ENCODE measurements at regions not wholly inside any gene's neighbourhood (a gene's known extent, or its start where the extent isn't known, plus 50 kb on each side); places are given as distances from the start of the nearest gene placed in this dataset.

DNA sequence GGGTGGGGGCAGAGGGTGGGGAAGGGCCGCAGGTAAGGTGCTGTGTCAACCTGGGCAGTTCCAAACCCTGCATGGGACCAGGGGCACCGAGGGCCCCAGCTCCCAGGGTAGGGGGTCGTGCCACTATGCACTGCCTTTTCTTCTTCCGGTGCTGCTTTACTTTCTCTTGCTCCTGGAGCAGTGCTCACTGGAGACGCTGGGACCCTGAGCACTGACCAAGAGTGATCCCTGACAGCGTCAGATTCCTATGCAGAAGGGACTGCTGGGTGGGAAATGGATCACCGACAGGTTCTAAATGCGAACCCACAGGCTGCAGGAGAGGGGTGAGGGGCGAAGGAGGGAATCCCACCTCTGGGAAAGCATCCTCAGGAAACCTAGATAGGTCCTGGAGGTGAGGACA, 470.1 kb downstream of the SOX9 start:
- intact Hi-C loops (cut with DNase I): no loop called here
- DNase-seq (no peak), ATAC-seq (no peak)
- Histone ChIP-seq H3K36me3 (no peaks in the 10 kb centered on the region), H3K4me1 (peaks cover 17% of the 10 kb centered on the region), H3K27ac (no peak overlapping the region), H3K27me3 (peaks cover 11% of the 10 kb centered on the region), H3K4me3 (peak overlapping the region; percentile 59), H3K9me3 (no peaks in the 10 kb centered on the region)
- TF ChIP-seq CTCF (IDR thresholded peaks at IDR 0.05): no peak

- H3K4me3 ChIP-seq: peak overlapping the region; percentile 59
- H3K4me1 ChIP-seq: peaks cover 17% of the 10 kb centered on the region
- DNase-seq (peak; percentile 73), ATAC-seq (peak; percentile 11)
- no peak for TF ChIP-seq CTCF (IDR thresholded peaks at IDR 0.05)
- intact Hi-C loops (cut with DNase I): no loop called here
- no peaks in the 10 kb centered on the region for H3K9me3 ChIP-seq
- peaks cover 11% of the 10 kb centered on the region for H3K27me3 ChIP-seq
- H3K36me3 ChIP-seq: no peaks in the 10 kb centered on the region
- H3K27ac ChIP-seq: peak overlapping the region; percentile 30
Observed at GRCh38 chr17:72591289-72592241, 470.7 kb downstream of the SOX9 start.

DNA sequence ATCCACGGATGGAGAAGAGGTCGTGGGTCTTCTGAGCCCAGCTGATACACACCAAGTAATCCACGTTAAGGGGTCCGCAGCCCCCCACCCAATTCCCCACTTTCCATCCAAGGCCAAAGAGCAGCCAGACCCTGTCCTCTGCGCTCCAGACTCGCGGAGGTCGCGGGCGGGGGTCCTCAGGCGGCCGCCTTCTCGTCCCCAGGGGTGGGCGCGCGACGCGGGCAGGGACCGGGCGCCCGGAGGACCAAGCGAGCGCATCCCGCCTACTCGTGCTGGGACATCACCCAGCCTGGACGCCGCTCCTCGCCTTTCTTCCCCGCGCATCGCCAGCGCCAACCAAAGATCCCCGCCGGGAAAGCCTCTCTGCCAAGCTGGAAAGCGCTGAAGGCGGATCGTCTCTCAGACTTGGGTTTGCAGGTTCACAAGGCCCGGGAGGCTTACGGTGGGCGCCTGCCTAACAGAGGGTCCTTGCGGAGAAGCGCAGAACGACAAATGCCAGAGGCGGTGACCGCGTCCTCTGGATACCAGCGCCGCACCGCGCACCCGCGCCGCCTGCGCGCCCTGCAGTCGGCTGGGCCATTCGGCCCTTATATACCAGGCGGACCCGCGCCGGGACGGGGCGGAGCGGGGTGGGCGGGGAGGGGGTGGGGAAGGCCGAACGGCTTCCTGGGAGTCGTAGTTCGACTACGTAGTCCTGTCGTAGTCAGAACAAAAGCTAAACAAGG, 471.6 kb downstream of the SOX9 start:
- intact Hi-C loops (cut with DNase I): no loop called here
- ATAC-seq (peak; percentile 89), DNase-seq (peak; percentile 88)
- no peak for TF ChIP-seq CTCF (IDR thresholded peaks at IDR 0.05)
- no peaks in the 10 kb centered on the region for H3K36me3 ChIP-seq
- H3K4me1 ChIP-seq: peaks cover 11% of the 10 kb centered on the region
- peak overlapping the region; percentile 59 for H3K4me3 ChIP-seq
- H3K27ac ChIP-seq: peak overlapping the region; percentile 68
- no peaks in the 10 kb centered on the region for H3K9me3 ChIP-seq
- H3K27me3 ChIP-seq: peaks cover 11% of the 10 kb centered on the region

GRCh38 chr17:72592967-72593325, 472.1 kb downstream of the SOX9 start:
- ATAC-seq: no peak
- Histone ChIP-seq H3K36me3 (no peaks in the 10 kb centered on the region), H3K27ac (no peak overlapping the region), H3K4me3 (no peak overlapping the region), H3K9me3 (no peaks in the 10 kb centered on the region), H3K27me3 (peaks cover 11% of the 10 kb centered on the region), H3K4me1 (peaks cover 8% of the 10 kb centered on the region)
- intact Hi-C loops (cut with DNase I): no loop called here
- no peak for DNase-seq
- TF ChIP-seq CTCF (IDR thresholded peaks at IDR 0.05): no peak

- no peak for TF ChIP-seq CTCF (IDR thresholded peaks at IDR 0.05)
- H3K27ac ChIP-seq: no peak overlapping the region
- intact Hi-C loops (cut with DNase I): no loop called here
- H3K9me3 ChIP-seq: no peaks in the 10 kb centered on the region
- peaks cover 14% of the 10 kb centered on the region for H3K27me3 ChIP-seq
- no peaks in the 10 kb centered on the region for H3K36me3 ChIP-seq
- ATAC-seq: no peak
- no peak for DNase-seq
- no peak overlapping the region for H3K4me3 ChIP-seq
- H3K4me1 ChIP-seq: peaks cover 8% of the 10 kb centered on the region
Observed at GRCh38 chr17:72594248-72594647, 473.4 kb downstream of the SOX9 start.
